CD1c-positive myeloid dendritic cell (primary cell): ENCODE measurements at regions not wholly inside any gene's neighbourhood (a gene's known extent, or its start where the extent isn't known, plus 50 kb on each side); places are given as distances from the start of the nearest gene placed in this dataset.

Experiments used
- DNase-seq: peaks from one replicate; pipeline ENCODE4 v3.0.0-alpha.2; 2016; ENCODE audit errors: extremely low spot score

DNA sequence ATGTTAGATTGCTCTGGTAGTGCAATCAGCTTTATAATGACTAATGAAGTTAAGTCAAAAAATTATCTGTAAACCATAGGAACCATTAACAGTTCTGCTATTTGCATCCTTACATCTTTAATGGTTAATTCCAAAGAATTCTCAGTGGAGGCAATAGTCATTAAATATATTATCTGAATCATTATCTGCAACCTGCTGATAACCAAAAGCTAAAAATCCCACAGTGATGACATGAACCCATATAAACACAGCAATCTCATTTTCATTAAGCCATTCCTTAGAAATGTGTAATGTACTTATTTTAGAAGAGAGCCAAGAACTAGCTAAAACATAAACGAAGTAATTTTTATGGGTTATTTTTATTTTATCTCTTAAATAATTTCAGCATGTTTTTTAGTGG, 60.2 kb downstream of the MAGEB16 start:
- no peak for DNase-seq

DNA sequence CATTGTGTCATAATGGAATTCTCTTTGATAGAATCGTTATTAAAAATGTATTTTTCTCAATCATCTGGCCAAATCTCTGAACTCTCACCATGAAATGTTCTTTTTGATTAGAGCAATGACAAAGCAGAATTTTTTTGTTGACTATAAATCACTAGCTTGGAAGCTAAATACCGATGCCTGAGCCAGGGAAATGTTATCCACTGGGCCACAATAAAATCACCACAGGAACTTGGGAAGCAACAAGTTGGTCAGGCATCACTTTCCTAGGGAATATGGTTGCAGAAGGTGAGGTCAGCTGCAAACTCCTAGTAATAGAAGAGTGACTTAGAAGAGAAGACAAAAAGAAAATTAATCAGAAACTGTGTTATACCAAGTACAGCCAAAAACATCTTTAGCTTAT, 60.6 kb upstream of the CFAP47 start:
- no peak for DNase-seq

GRCh38 chrX:35868501-35868900, 51.0 kb upstream of the CFAP47 start:
- DNase-seq, result peak; percentile 56
